GM12874 (cell line): ENCODE measurements at regions not wholly inside any gene's neighbourhood (a gene's known extent, or its start where the extent isn't known, plus 50 kb on each side); places are given as distances from the start of the nearest gene placed in this dataset.

Source experiments
- CTCF ChIP-seq: IDR thresholded peaks from 2 replicates; pipeline ENCODE4 v1.5.1; 2011; ENCODE audit warnings: low read depth, mild to moderate bottlenecking, control low read depth, low read length, moderate library complexity; ENCODE audit not compliant: insufficient read depth

- TF ChIP-seq CTCF, result no peak
These were observed 343.6 kb downstream of the PTPRU start for GRCh38 chr1:29579821-29580425.

- TF ChIP-seq CTCF, result no peak
These were observed 341.2 kb downstream of the PTPRU start for GRCh38 chr1:29577512-29577911.

- TF ChIP-seq CTCF, result no peak
These were observed 340.2 kb downstream of the PTPRU start for GRCh38 chr1:29576510-29576909.

- TF ChIP-seq CTCF, result no peak
These were observed 339.5 kb downstream of the PTPRU start for GRCh38 chr1:29575826-29576225.

GRCh38 chr1:29575277-29575676, 339.0 kb downstream of the PTPRU start:
- TF ChIP-seq CTCF, result no peak

GRCh38 chr1:29574871-29575270, 338.5 kb downstream of the PTPRU start:
- no peak for TF ChIP-seq CTCF

- TF ChIP-seq CTCF, result no peak
These were observed 333.8 kb downstream of the PTPRU start for GRCh38 chr1:29569971-29570634.
